ENCODE measurements at regions not wholly inside any gene's neighbourhood (a gene's known extent, or its start where the extent isn't known, plus 50 kb on each side); places are given as distances from the start of the nearest gene placed in this dataset.

- DNase-seq (ENCODE audit: low read depth), result no peak
- no peak overlapping the region for H3K4me3 ChIP-seq (ENCODE audit: low read depth, low read length)
- no peak for TF ChIP-seq CTCF (conservative IDR thresholded peaks at IDR 0.05; ENCODE audit: low read depth, low read length)
Observed at GRCh38 chr3:76264496-76264895, 479.1 kb upstream of the ZNF717 start.

DNA sequence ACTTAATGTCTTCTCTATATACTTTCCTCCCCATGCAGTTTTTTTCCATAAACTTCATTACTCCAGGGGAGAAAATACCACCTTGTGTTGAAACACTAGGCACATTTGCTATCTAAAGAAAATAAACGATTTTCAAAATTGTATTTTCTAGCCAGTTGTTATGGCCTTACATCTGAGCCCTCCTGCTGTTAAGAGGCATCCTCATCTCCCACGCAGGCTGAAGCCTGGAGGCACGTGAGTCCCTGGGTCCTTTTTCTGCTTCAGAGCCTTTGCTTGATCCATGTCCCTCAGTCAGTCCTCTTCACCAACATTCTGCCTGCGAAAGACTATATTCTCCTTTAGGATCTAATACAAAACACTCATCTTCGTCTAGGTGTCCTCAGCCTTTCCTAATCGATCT lies 479.6 kb upstream of the ZNF717 start:
- peak; percentile 58 for DNase-seq (ENCODE audit: low read depth)
- no peak for TF ChIP-seq CTCF (conservative IDR thresholded peaks at IDR 0.05; ENCODE audit: low read depth, low read length)

DNA sequence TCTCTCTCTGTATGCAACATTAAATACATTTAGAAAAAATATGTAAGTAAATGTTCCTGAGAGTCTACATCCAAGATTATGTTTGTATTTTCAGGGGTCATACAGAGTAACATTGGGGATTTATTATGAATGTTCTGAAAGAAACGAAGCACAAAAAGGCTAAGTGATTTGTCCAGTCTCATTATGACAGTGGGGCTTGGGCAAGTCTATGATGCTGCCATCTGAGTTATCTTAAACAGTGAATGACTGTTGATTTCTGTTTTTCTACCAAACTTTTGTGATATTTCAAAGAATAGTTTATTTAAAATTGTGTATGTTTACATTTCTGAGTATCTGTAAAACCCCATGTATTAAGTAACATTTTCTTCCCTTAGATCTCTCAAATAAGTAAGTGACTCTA lies 481.2 kb upstream of the ZNF717 start:
- no peak overlapping the region for H3K4me3 ChIP-seq (ENCODE audit: low read depth, low read length)
- no peak for DNase-seq (ENCODE audit: low read depth)
- TF ChIP-seq CTCF (conservative IDR thresholded peaks at IDR 0.05; ENCODE audit: low read depth, low read length), result no peak

More for the DNA sequence above, 479.6 kb upstream of the ZNF717 start:
- no peak overlapping the region for H3K4me3 ChIP-seq (ENCODE audit: low read depth, low read length)

- DNase-seq (ENCODE audit: low read depth), result no peak
- no peak overlapping the region for H3K4me3 ChIP-seq (ENCODE audit: low read depth, low read length)
- TF ChIP-seq CTCF (conservative IDR thresholded peaks at IDR 0.05; ENCODE audit: low read depth, low read length), result no peak
Observed at GRCh38 chr3:76267851-76268380, 482.6 kb upstream of the ZNF717 start.

- TF ChIP-seq CTCF (conservative IDR thresholded peaks at IDR 0.05; ENCODE audit: low read depth, low read length), result no peak
- no peak overlapping the region for H3K4me3 ChIP-seq (ENCODE audit: low read depth, low read length)
- DNase-seq (ENCODE audit: low read depth), result no peak
Observed at GRCh38 chr3:76293856-76294255, 508.5 kb upstream of the ZNF717 start.

- H3K4me3 ChIP-seq (ENCODE audit: low read depth, low read length), result no peak overlapping the region
- no peak for DNase-seq (ENCODE audit: low read depth)
- no peak for TF ChIP-seq CTCF (conservative IDR thresholded peaks at IDR 0.05; ENCODE audit: low read depth, low read length)
Observed at GRCh38 chr3:76300746-76301145, 515.4 kb upstream of the ZNF717 start.

GRCh38 chr3:76307556-76307955 lies 522.2 kb upstream of the ZNF717 start:
- DNase-seq (ENCODE audit: low read depth), result peak; percentile 59
- H3K4me3 ChIP-seq (ENCODE audit: low read depth, low read length), result no peak overlapping the region
- TF ChIP-seq CTCF (conservative IDR thresholded peaks at IDR 0.05; ENCODE audit: low read depth, low read length), result no peak
